ENCODE measurements at regions not wholly inside any gene's neighbourhood (a gene's known extent, or its start where the extent isn't known, plus 50 kb on each side); places are given as distances from the start of the nearest gene placed in this dataset.

DNA sequence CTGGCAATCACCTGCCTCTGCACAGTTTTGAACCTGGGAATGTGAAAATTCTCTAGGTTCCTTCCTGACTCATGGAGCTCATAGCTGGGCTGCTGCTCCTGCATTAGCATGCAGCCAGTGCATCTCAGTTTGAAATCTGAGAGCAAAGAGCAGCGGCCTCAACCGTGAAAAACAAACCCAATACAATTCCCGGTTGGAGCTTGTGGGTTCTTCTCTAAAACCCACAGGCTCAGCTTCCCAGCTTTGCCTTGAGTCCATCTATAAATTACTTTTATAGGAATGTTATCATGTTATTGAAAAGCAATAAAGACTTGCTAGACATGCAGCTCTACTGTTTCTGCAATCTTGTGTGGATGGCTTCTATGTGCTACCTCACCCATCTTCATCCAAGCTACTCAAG, 191.7 kb downstream of the CXCL12 start:
- no peak for DNase-seq
- H3K9ac ChIP-seq (ENCODE audit: low read length) = no peak overlapping the region

GRCh38 chr10:44192435-44192834, 192.5 kb downstream of the CXCL12 start:
- TF ChIP-seq EZH2 (optimal IDR thresholded peaks at IDR 0.05; ENCODE audit: low read depth, low read length) = no peak
- TF ChIP-seq EZH2phosphoT487 (IDR thresholded peaks at IDR 0.05; ENCODE audit: low read length) = no peak
- TF ChIP-seq, protein P1, sequence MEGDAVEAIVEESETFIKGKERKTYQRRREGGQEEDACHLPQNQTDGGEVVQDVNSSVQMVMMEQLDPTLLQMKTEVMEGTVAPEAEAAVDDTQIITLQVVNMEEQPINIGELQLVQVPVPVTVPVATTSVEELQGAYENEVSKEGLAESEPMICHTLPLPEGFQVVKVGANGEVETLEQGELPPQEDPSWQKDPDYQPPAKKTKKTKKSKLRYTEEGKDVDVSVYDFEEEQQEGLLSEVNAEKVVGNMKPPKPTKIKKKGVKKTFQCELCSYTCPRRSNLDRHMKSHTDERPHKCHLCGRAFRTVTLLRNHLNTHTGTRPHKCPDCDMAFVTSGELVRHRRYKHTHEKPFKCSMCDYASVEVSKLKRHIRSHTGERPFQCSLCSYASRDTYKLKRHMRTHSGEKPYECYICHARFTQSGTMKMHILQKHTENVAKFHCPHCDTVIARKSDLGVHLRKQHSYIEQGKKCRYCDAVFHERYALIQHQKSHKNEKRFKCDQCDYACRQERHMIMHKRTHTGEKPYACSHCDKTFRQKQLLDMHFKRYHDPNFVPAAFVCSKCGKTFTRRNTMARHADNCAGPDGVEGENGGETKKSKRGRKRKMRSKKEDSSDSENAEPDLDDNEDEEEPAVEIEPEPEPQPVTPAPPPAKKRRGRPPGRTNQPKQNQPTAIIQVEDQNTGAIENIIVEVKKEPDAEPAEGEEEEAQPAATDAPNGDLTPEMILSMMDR (IDR thresholded peaks at IDR 0.05; ENCODE audit: low read length) = no peak
- H3K4me3 ChIP-seq (ENCODE audit: low read length) = no peak overlapping the region
- H3K4me2 ChIP-seq (ENCODE audit: low read depth, low read length) = no peak overlapping the region
- no peaks in the 10 kb centered on the region for H3F3A ChIP-seq (ENCODE audit: insufficient read depth, low read length)
- DNase-seq = no peak
- H3K27ac ChIP-seq (ENCODE audit: low read length) = no peak overlapping the region
- H3K9me2 ChIP-seq (replicated peaks; ENCODE audit: insufficient read depth, low read length) = no peaks in the 10 kb centered on the region
- no peaks in the 10 kb centered on the region for H3K79me2 ChIP-seq (ENCODE audit: low read length)
- H3K9me3 ChIP-seq (replicated peaks; ENCODE audit: insufficient read depth, low read length) = no peaks in the 10 kb centered on the region
- no peak overlapping the region for H3K9ac ChIP-seq (ENCODE audit: low read length)
- no peaks in the 10 kb centered on the region for H4K20me1 ChIP-seq (ENCODE audit: insufficient read depth, low read length)
- H3K36me3 ChIP-seq (replicated peaks; ENCODE audit: insufficient read depth, low read length) = no peaks in the 10 kb centered on the region
- no peaks in the 10 kb centered on the region for H3K27me3 ChIP-seq (replicated peaks; ENCODE audit: insufficient read depth, low read length)
- no peak overlapping the region for H2AFZ ChIP-seq (ENCODE audit: low read length)
- H3K4me1 ChIP-seq (ENCODE audit: low read length) = no peaks in the 10 kb centered on the region

More for the DNA sequence above, 191.7 kb downstream of the CXCL12 start:
- Histone ChIP-seq H3K79me2 (ENCODE audit: low read length) (no peaks in the 10 kb centered on the region), H2AFZ (ENCODE audit: low read length) (no peak overlapping the region), H3K27ac (ENCODE audit: low read length) (no peak overlapping the region), H3K4me2 (ENCODE audit: low read depth, low read length) (no peak overlapping the region), H3K4me1 (ENCODE audit: low read length) (no peaks in the 10 kb centered on the region), H3K36me3 (replicated peaks; ENCODE audit: insufficient read depth, low read length) (no peaks in the 10 kb centered on the region), H3K4me3 (ENCODE audit: low read length) (no peak overlapping the region), H3K9me3 (replicated peaks; ENCODE audit: insufficient read depth, low read length) (no peaks in the 10 kb centered on the region), H3F3A (ENCODE audit: insufficient read depth, low read length) (no peaks in the 10 kb centered on the region), H3K27me3 (replicated peaks; ENCODE audit: insufficient read depth, low read length) (no peaks in the 10 kb centered on the region), H4K20me1 (ENCODE audit: insufficient read depth, low read length) (no peaks in the 10 kb centered on the region), H3K9me2 (replicated peaks; ENCODE audit: insufficient read depth, low read length) (no peaks in the 10 kb centered on the region)
- TF ChIP-seq, protein P1 (IDR thresholded peaks at IDR 0.05; ENCODE audit: low read length) = no peak
- no peak for TF ChIP-seq EZH2phosphoT487 (IDR thresholded peaks at IDR 0.05; ENCODE audit: low read length)
- no peak for TF ChIP-seq EZH2 (optimal IDR thresholded peaks at IDR 0.05; ENCODE audit: low read depth, low read length)

- no peaks in the 10 kb centered on the region for H3K79me2 ChIP-seq (ENCODE audit: low read length)
- no peak overlapping the region for H2AFZ ChIP-seq (ENCODE audit: low read length)
- H3K27me3 ChIP-seq (replicated peaks; ENCODE audit: insufficient read depth, low read length) = no peaks in the 10 kb centered on the region
- no peaks in the 10 kb centered on the region for H3K4me1 ChIP-seq (ENCODE audit: low read length)
- H3K4me2 ChIP-seq (ENCODE audit: low read depth, low read length) = no peak overlapping the region
- TF ChIP-seq EZH2 (optimal IDR thresholded peaks at IDR 0.05; ENCODE audit: low read depth, low read length) (no peak), EZH2phosphoT487 (IDR thresholded peaks at IDR 0.05; ENCODE audit: low read length) (no peak)
- TF ChIP-seq, protein P1 (IDR thresholded peaks at IDR 0.05; ENCODE audit: low read length) = no peak
- H3K9ac ChIP-seq (ENCODE audit: low read length) = no peak overlapping the region
- H4K20me1 ChIP-seq (ENCODE audit: insufficient read depth, low read length) = no peaks in the 10 kb centered on the region
- no peak overlapping the region for H3K4me3 ChIP-seq (ENCODE audit: low read length)
- no peak overlapping the region for H3K27ac ChIP-seq (ENCODE audit: low read length)
- H3K9me3 ChIP-seq (replicated peaks; ENCODE audit: insufficient read depth, low read length) = no peaks in the 10 kb centered on the region
- no peaks in the 10 kb centered on the region for H3K36me3 ChIP-seq (replicated peaks; ENCODE audit: insufficient read depth, low read length)
- DNase-seq = no peak
- H3F3A ChIP-seq (ENCODE audit: insufficient read depth, low read length) = no peaks in the 10 kb centered on the region
- no peaks in the 10 kb centered on the region for H3K9me2 ChIP-seq (replicated peaks; ENCODE audit: insufficient read depth, low read length)
Measured at GRCh38 chr10:44190541-44190940, 194.4 kb downstream of the CXCL12 start.
